HG03457 (cell line): ENCODE measurements at regions not wholly inside any gene's neighbourhood (a gene's known extent, or its start where the extent isn't known, plus 50 kb on each side); places are given as distances from the start of the nearest gene placed in this dataset.
A peak's percentile ranks its signal among the peaks of the same experiment; 100 is the strongest.

Experiments used
- ATAC-seq: cut with Tn5 transposase; IDR thresholded peaks from one replicate; pipeline ENCODE4 v1.9.1; 2021; ENCODE audit warnings: moderate number of reproducible peaks; ENCODE audit not compliant: unreplicated experiment

DNA sequence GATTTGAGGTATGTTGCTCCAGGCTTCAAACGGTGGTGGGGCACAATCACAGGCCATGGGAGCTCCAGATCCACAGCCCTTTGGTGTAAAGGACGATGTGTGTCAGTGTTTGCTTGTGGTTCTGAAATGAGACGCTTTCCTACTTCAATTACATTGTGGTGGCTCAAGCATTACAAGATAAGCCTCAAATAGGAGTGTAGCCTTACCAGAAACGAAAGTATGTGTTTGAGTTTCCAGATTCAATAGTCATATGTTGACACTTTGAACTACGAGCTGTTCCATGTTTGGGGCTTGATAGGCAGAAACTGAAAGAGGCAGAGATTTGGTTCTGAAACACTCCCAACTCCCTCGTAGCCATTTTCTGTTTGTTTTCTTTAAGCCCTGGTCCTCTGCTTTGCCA lies 187.1 kb downstream of the MYLK4 start:
- ATAC-seq, result no peak

DNA sequence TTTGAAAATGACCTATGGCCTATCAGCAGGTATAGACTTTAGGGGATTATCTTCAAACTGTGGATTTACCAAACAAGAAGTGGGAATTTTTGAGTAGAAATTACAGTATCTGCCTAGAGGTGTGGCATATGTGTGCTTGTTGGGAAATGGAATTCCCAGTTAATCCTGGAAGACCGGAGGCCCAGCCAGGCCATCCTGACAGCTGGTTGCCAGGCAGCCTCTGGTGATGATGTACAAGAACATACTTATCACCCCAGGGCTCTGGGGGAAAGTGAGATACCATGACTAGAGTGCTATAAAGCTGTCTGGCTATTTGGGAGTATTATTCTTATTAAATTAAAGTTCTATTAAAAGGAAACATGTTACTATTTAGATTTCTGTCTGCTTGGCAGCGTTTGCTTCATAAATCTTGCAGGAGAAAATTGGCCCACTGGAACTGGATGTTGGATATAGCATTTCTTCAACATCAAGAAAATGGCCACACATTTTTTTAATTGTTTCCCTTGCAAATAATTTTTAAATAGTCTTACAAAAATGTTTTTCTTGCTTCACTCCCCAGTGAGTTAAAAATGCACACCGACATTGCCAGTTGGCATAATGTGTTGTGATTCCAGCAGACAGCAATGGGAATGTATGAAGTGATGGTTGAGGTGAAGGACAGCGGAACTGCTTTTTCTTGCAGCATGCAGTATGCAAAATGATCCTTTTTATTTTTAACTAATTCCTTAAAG lies 187.8 kb downstream of the MYLK4 start:
- no peak for ATAC-seq

DNA sequence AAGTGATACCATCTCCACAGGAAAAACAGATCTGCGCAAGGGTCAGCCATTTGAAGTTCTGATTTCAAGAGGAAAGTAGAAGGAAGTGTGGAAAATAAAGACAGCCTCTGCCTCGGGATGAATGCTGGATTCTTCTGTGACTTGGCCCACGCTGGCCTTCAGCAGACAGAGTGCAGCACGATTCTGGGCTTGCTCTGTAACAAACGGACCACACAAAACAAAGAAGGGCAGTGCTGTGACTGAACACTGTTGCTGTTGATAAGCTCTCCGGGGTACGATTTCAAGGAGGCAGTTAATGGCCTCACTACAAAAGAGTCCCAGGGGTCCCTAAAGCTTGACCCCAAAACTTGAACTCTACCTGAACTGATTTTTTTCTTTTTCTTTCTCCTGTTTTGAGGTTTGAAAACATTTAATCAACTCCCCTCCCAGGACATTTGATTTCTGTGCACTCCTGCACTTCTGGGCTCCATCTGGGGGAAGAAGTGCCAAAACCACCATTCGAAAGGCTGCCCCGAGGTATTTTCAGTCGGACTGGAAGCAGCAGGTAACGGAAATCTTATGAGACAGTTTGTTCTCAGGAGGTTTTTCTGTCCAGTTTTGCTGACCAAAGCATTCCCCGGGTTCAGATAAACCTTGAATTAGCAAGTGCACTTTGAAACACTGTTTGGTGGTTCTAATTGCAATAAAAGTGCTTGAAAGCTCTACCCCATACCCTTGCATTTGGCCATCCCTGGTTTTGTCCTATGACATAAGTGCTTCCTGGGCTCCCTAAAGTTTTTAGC lies 189.6 kb downstream of the MYLK4 start:
- ATAC-seq, result no peak

DNA sequence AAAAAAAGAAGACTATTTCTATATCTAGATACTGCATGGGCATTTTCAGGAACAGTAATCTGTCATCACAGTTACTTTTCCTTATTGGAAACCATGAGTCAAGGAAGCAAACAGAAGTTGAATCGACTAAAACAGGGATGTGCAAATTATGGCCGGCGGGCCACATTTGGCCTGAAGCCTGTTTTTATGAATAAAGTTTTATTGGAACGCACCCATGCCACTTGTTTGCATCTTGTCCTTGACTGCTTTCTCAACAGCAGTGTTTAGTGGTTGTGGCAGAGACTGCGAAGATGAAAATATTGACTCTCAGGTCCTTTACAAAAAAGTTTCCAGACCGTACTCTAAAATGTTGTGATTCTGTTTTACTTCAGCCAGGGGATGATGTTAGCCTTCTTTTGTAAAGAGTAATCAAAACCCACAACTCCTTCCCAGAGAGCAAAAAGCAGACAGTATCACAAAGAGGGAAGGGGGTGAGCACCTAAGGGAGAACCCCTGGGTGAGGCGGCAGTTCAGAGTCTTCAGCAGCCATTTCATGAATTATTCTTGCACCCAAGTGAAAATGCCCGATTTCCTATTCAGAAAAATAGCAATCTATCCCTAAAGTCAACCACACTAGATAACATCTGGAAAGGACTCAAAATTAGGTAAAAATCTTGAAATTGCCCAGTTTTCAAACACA lies 190.4 kb downstream of the MYLK4 start:
- ATAC-seq, result no peak

DNA sequence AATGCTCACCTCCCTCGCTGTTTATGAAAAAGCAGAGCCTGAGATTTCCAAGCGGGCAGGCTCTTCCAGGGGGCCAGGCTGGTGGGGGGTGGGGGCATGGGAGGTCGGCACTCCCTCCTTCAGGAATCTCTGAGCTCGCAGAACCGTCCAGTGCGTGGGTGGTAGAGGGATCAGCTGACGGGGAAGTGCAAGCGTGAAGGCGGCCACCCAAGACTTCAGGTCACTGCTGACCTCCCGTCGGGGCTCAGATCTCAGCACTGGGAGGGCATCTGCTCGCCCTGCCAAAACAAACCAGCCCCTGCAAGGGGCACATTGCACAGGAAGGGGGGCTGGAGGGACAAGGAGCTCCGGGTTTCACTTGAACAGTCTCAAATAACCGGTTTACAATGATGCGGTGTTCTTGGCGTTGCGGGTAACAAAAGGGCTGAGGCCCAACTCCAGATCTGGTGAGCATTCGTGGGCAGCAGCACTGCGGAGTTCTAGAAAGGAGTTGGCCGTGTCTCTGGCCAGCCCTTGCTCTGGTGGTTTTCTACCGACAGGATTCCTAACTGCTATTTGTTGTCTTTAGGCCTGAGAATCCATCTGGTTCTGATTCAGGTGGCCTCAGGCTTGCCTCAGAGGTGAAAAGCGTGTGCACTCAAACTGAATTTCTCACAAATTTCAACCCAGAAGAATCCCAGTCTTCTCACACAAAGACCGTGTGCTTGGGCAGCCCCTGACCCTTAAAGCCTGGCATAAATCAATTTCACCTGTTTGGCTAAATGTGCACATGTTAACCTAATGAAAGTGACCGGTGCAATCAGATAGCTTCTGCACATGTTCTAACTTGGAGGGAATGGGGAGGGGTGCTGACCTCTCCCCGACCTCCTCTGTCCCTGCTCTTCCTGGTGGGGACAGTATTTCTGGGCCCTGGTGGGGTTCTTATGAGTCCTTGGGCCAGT lies 191.6 kb downstream of the MYLK4 start:
- no peak for ATAC-seq

DNA sequence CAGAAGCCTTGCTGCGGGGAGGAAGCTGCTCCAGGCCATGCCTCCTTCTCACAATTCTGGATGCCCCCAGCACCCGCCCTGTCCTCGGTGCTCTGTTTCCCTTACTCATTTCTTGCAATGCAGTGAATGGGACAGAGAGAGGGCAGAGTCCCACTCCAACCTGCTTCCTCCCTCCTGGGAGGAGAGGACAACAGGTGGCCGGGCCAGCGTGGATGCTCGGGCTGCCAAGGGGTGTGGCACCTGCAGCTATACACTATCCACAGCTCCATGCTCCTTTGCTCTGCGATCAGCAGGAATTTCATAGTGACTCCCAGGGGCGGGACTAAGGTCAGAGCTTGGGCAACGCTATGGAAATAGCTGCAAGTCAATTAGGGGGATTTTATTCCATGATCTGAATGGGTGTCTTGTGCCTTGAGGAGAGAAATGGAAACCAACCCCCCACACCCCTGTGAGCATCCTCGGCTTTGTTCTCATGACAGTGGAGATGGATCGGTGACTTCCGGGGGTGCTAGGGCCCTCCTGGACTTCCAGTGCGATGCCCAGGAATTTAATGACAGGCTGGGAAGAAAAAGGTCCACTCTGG lies 192.5 kb downstream of the MYLK4 start:
- no peak for ATAC-seq

DNA sequence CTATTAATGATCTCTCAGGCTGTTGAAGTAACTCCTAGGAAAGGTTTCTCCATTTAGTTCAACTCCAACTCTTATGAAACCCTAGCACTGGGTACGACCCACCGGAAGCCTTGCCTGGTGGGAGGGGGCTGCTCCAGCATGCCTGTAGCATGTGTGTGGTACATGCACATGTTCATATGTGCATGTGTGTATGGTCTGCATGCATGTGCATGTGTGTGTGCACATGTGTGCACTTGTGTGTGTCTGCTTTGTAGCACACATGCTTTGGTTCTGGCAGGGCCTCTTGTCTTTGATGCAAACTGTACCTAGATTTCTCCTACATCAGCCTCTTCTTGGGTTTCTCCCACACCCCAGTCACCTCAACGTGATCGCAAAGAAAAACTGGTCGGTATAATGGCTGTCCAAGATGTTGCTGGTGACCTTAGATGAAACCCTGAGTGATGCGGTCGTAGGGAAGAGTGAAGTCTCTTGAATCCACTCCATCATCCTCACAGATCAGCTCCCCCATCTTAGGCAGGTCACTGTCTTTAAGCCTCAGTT lies 193.5 kb downstream of the MYLK4 start:
- ATAC-seq, result no peak

DNA sequence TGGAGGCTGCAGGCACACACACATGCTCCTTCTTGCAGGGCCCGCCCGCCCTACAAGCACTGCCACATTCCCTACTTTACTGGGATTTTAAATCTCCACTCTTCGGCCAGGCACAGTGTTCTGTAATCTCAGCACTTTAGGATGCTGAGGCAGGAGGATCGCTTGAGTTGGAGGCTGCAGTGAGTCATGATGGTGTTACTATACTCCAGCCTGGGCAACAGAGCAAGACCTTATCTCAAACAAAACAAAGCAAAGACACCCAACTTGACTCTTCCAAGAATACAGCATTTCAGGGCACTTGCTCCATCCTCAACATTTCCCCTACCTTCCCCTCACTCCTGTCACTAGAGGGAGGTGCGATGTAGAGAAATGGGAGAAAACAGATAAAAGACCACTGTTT lies 194.0 kb downstream of the MYLK4 start:
- ATAC-seq, result no peak

DNA sequence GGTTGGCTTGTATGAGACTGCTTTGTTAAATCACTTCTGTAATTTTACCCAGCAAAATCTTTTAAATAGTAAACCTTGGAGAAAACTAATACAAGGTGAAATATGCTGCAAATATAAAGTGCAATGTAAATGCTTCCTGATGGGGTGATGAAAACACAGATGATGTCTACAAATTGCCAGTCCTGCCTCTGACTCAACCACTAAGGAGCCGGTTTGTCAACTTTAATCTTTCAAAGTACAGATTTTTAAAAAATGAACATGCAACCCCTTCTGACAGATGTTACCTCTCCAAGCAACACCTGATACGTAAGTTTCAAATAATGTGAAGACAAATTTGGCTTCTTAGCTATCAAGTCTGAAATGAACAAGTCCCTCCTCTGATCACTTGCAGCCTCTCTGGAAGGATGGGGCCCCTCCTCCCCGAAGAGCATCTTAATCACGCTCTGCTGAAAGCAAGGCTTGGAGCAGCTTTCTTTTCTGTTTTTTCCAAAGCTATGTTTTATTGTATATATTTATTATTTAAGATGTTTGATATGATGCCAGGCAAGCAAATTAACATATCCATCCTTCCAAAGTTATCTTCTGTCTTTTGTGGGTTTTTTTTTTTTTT lies 196.0 kb downstream of the MYLK4 start:
- ATAC-seq, result no peak

DNA sequence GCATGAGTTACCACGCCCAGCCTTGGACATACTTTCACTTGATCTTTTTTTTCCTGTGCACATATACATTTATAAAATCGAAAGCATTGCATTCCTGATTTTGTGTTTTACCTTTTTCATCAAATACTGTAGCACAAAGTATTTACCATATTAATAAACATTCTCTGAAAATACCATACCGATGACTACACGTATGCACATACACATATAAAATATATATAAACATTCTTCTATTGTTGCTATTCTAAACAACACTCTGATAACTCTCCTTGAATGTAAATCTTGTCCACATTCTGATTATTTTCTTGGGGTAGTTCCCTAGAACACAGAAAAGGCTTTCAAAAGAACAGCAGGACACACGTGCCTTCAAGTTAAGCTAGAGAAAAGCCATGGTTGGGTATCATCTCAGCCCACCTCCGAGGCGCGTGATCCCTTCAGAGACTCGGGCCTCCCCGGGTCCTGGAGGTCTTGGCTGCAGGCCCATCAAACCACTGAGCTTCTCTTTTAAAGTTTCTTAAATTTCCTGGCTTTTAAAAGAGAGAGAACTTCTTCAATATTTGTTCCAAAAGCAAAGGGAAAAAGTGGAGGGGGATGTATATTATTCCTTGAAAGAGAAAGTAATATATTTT lies 198.1 kb downstream of the MYLK4 start:
- ATAC-seq, result no peak

DNA sequence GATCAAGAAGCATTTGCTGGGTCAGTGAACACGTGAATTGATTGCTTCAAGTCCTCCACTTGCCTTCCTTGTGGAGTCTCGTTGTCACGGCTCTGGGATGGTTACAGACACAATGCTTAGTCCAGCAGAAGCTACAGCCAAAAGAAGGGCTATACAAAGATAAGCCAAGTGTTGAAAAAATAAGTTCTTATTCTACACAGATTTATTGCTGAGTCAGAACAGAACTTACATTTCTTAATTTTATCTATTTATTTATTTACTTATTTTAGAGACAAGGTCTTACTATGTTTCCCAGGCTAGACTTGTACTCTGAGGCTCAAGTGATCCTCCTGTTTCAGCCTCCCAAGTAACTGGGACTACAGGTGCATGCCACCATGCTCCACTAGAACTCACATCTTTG lies 199.0 kb downstream of the MYLK4 start:
- ATAC-seq, result no peak

DNA sequence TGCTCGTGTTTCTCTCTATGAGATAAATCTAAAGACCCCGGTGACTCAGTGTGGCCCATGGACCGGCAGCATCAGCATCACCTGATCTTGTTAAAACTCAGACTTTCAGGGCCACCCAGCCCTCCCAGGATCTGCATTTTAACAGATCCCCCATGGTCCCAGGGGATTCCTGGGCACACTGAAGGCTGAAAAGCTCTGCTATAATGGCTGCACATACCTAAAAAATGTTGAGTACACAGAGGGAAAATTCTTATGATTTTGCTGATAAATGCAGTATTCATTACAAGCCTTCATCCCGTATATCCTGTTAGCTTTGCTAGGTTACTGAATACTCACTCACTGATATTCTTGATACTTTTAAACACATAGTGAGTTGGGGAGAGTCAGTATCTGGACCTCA lies 200.5 kb downstream of the MYLK4 start:
- no peak for ATAC-seq

DNA sequence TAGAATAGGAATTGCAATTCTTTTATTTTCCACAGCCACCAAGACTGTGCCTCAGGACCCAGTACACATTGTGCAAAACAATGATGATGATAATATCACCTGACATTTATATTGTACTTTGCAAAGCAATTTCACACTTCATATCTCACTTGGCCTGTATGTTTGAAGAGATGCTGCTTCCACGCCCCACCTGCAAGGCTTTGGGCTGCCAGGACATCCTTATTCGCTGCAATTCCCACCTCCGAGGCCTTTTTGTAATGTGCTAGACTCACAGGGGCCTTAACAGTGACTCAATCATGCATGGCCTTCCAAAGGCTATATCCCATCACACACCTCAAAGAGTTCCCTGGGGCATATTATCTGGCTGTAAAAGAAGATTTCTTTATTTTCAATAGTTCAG lies 200.9 kb downstream of the MYLK4 start:
- no peak for ATAC-seq

DNA sequence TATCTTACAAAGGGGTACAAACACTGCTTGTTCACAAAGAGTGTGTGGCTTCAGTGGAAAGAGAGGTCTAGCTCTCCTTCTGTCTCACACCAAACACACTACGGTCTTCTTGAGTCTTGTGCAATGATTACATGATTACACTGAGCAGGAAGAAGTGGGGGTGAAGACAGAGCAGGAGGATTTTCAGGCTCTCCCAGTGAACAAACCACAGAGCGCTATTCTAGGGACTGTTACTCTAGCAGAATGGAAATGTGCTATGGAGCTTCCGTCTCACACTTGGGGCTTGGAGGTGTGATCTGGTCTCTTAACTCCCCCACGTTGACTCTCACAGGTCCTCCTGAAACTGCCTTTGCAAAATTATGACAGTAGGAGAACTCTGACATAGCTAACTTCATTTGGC lies 203.4 kb downstream of the MYLK4 start:
- ATAC-seq, result no peak

DNA sequence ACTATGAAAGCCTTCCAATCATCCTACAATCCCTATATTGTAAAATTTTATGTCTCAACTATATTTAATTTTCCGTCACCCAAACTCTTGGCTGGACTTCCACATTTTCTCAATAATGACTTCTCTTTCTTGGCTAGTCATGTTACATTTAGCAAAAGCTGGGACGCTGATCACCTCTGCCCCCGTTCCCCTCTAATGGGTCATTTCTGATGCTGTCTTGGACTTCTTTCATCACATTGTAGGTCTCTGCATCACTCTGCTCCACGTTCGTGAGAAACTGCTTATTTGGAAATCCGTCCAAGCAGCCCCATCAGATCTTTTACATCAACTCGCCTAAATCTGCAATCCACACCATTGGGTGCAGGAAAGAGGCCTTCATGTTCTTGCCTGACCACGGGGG lies 203.8 kb downstream of the MYLK4 start:
- ATAC-seq, result no peak

DNA sequence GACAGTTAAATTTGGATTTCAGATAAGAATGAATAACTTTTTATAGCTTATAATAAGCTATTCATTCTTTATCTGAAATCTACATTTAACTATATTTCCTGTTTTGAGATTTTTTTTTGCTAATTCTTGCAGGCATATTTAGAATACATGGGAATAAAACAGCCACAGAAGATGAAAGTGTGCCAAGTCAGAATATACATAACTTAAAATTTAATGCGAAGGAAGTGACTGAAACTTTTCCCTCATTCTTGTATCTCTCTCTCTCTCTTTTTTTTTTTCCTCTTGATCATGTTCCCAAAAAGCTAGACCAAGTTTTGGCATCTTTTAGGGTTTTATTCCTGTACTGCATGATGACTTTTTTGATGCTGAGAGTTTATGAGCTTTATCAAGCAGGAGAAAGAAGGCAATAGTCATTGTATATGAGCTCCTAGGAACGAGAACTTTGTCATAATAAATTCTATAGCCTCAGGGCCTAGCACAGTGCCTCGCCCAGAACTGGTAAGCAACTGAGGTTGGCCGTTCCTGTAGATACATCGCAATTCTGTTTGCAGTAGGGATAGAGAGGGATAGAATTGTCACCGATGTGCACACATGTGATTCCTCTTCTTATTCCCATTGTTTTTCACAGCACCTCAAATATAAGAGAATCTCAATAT lies 205.2 kb downstream of the MYLK4 start:
- no peak for ATAC-seq

DNA sequence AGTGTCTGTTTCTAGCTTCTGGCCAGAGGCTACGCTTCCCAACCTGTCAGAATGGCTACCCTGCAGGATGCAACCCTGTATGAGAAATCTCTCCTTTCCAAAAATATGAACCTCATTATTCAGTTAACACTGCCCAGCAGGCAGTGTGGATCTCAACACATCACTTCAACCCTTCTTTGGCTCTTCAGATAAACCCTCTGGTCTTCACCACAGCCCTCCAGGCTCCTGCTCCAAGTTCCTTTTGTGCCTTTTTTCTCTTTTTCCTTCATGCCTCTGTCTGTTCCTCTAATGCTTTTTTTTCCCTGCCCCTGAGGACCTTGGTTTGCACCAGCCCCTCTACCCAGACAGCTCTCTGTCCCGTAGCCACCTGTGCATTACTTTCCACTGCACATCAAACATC lies 207.4 kb downstream of the MYLK4 start:
- ATAC-seq, result no peak

DNA sequence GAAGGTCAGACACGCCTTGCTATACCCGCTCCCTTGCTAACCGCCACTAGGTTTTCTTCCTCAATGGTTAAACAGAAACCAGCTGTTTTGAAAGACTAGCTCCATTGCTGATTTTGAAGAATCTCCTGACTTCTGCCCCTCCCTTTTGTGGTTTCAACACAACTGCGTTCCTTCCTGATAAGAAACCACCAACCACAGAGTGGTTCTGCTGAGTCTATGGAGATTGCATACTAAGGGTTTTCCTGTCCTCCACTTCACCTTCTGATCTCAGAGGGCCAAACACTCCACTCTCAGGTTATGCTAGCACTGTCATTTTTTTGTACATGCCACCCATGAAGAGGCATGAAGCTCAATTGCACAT lies 207.9 kb downstream of the MYLK4 start:
- ATAC-seq, result peak; percentile 82
